Islet of Langerhans (tissue), 1 donor: ENCODE measurements at regions not wholly inside any gene's neighbourhood (a gene's known extent, or its start where the extent isn't known, plus 50 kb on each side); places are given as distances from the start of the nearest gene placed in this dataset.
"Not testable (repeated sequence)": the region's sequence is repeated elsewhere in the genome, so short reads cannot be mapped to it uniquely, and the experiment has no call there.

Experiments
- FAIRE-seq: peaks from one replicate; lab custom pipeline; 2011; peaks lifted over from hg19 to GRCh38; lab: Jason Lieb, UNC

DNA sequence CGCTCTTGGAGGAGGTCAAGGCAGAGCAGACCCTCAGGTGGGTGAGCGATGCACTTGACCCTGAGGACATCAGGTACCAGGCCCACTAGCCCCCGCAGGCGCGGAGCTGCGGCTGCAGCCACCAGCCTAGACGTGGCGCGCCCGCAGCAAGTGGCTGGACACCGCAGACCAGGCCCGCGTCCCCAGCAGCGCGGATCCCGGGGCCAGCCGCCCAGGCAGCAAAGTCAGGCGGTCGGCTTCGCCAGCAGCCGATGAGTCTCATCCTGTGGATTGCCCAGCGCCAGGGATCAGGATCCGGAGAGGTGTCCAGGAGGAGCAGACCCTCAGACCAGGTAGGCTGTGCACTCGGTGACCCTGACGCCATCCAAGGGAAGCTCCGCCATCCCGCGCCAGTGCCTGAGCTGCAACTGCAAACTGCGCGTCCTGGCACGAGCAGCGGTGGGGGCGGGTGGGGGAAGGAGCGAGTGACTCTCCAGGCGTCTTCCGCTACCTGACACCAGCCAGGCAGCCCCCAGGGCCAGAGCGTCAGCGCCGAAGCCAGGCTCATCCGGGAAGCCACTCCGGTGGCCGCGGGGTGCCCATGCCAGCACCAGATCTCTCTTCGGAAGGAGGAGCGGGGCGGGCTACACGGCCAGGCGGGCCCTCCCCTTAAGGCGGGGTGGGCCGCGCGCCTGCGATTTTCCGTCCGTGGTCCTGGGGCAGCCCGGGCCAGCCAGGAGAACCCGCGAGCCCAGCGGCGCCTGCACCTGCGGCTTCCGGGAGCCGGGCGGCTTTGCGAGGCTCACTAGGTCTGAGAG, 92.6 kb upstream of the THOC3 start:
- FAIRE-seq: not testable (repeated sequence)

DNA sequence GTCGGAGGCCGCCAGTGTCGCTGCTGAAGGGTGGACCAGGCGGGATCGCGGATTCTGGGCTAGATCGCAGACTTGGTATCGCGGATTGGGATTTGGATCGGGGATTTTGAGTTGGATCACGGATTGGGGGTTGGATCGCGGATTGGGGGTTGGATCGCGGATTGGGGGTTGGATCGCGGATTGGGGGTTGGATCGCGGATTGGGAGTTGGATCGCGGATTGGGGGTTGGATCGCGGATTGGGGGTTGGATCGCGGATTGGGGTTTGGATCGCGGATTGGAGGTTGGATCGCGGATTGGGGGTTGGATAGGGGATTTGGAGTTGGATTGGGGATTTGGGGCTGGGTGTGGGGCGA, 93.1 kb upstream of the THOC3 start:
- FAIRE-seq: not testable (repeated sequence)

- FAIRE-seq: not testable (repeated sequence)
Measured at GRCh38 chr5:176061660-176062059, 93.5 kb upstream of the THOC3 start.

- not testable (repeated sequence) for FAIRE-seq
Measured at GRCh38 chr5:176066262-176066945, 98.3 kb upstream of the THOC3 start.

DNA sequence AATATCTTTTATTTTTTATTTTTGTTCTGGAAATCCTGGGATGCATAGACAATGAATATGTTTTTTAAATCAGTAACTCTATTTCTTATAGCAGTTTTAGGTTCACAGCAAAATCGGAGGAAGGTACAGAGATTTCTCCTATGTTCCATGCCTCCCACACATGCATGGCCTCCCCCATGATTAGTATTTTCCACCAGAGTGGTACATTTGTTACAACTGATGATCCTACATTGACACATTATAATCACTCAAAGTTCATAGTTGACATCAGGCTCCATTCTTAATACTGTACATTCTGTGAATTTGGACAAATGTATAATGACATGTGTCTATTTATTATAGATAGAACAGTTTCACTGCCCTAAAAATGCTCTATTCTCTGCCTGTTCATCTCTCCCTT, 99.0 kb upstream of the THOC3 start:
- FAIRE-seq: not testable (repeated sequence)

DNA sequence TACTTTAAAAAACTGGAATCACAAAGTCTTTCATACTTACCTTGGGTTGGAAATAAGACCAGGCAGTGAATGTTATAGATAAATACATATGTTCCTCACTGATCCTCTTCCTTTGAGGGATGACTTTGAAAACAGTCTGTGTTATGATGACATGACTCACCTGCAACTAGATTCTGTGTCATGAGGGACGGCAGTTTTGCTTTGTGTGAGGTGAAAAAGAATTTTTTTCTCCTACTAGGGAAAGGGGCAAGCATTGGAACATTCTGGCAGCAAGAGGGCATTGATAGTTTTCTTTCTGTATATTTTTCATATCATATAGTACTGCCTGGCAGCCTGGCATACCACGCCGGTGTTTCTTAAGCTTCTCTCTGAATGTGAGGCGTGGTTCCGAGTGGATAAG, 99.8 kb upstream of the THOC3 start:
- FAIRE-seq: not testable (repeated sequence)

GRCh38 chr5:176073996-176074571, 106.0 kb upstream of the THOC3 start:
- FAIRE-seq: not testable (repeated sequence)

DNA sequence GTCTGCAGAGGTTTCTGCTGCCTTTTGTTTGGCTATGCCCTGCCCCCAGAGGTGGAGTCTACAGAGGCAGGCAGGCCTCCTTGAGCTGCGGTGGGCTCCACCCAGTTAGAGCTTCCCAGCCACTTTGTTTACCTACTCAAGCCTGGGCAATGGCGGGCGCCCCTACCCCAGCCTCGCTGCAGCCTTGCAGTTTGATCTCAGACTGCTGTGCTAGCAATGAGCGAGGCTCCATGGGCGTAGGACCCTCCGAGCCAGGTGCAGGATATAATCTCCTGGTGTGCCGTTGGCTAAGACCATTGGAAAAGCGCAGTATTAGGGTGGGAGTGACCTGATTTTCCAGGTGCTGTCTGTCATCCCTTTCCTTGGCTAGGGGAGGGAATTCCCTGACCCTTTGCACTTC, 115.6 kb upstream of the THOC3 start:
- not testable (repeated sequence) for FAIRE-seq

DNA sequence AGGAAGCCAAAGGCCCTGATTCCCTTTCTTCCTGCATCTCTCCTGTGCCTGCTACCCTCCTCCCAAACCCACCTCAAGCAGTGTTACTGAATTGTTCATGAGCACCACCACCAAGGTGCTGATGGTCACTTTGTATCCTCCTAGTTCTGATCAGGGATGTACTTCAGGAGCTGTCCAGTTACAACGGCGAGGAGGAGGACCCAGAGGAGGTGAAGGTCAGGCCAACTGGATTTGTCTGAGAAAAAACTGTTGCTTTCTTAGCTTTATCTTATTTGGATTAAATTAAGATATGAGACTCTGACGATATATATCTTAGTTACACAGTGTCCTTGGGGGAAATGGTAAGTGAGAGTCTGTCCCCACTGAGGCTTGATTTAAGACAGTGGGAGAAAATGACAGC, 135.0 kb upstream of the THOC3 start:
- FAIRE-seq: not testable (repeated sequence)

GRCh38 chr5:176112888-176113287, 125.3 kb upstream of the SIMC1 start:
- FAIRE-seq: not testable (repeated sequence)

DNA sequence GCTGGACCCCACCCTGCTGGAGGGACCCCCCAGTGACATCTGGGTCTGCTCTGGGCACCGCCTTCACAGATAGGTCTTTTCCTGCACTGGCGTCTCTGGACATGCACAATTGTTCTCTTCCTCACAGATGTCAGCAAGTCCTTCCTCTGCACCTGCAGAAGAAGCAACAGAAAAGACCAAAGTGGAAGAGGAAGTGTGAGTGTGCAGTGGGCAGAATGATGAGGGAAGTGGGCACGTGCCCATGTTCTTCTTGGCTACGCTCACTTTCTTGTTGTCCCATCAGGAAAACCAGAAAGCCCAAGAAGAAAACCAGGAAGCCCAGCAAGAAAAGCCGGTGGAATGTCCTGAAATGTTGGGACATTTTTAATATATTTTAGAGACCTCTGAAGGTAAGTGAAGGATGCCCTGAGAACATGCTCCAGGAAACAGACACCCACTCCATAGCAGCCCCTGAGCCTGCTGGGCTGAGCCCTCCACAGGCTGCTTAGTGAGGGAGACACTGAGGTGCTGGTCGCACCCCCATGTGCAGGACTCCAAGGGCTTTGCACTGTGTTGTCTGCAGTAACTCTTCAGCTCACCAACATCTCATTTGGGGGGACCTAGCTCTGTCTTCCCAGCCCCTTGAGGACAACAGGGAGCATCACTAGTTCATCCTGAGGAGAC, 124.4 kb upstream of the SIMC1 start:
- FAIRE-seq: not testable (repeated sequence)

DNA sequence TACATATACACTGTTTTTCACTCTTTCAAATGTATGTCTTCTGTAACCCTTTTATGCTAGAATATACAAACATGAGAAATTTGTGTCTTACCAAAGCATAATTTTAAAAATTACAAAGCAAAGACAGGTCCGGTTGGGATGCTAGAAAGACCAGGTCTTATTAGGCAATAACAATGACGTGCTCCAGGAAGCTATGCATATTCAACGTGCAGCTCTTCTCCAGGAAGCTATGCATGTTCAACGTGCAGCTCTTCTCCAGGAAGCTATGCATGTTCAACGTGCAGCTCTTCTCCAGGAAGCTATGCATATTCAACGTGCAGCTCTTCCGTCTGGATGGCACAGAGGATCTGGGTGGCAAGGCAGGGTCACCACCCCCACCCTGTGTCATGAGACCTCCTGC, 123.4 kb upstream of the SIMC1 start:
- not testable (repeated sequence) for FAIRE-seq

DNA sequence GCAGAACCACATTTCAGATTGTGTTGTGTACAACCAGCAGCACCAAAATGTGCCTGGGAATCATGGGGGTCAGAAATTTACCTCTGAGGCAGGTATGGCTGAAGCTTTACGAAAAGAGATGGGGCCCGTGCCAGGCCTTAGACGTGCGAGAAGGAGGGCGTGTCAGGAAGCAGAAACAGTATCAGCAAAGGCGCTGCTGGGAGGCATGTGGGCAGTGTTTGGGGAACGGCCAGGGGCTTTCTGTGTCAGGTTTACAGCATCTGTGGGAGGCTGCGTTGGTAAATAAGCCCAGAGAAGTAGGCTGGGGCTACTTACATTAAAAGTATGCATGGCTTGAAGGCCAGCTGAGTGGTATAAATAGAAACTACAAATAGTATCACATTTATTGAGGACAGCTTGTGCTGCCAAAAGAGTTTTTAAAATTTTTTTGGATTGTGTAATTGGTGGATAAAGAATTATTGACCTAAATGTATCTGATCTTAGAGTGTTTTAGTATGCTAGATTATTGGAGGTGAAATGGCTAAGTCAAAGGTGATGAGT, 120.5 kb upstream of the SIMC1 start:
- FAIRE-seq: not testable (repeated sequence)

GRCh38 chr5:176122361-176122760, 115.9 kb upstream of the SIMC1 start:
- not testable (repeated sequence) for FAIRE-seq

- not testable (repeated sequence) for FAIRE-seq
Measured at GRCh38 chr5:176124120-176124519, 114.1 kb upstream of the SIMC1 start.

DNA sequence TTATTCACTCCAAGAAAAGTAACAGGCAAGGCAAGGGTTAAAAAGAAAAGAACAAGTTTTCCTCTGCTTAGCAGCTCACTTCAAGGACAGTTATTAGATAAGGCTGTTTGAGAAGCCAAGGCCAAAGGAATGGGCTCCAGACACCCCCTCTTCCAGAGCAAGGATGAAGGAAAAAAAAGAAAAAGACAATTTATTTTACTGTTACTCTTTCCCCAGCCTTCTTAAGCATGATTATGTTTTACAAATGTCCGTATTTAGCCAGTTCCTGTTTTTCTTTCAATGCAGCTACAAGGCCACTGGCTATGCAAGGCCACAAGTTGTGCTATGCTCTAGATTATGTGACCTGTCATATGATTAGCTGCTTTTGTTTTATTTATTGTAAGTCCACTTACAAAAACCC, 106.5 kb upstream of the SIMC1 start:
- FAIRE-seq: no peak

DNA sequence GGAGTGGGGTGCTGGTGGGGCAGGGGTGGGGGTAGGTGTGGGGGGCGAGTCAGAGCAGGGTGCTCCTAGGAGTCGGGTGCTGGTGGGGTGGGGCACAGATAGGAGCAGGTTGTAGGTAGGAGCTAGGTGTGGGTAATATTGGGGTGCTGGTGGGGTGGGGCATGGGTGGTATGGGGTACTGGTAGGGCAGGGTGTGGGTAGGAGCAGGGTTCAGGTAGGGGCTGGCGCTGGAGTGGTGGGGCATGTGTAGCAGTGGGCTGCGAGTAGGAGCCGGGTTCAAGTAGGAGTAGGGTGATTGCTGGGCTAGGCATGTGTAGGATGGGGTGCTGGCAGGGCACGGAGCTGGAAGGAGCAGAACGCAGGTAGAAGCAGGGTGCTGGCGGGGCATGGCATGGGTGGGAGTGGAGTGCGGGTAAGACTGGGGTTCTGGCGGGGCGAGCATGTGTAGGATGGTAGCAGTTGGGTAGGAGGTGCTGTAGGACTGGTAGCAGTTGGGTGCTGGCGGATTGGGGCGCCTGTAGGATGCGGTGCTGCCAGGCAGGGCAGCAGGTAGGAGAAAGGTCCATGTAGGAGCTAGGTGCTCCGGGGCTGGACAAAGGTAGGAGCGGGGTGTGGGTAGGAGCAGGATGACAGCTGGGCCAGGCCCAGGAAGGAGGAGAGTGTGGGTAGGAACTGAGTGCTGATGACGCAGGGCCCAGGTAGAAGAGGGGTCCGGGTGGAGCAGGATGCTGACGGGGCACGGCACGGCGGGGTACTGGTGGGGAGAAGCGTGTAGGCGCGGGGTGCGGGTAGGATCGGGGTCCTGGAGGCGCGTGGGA, 105.5 kb upstream of the SIMC1 start:
- FAIRE-seq: no peak

DNA sequence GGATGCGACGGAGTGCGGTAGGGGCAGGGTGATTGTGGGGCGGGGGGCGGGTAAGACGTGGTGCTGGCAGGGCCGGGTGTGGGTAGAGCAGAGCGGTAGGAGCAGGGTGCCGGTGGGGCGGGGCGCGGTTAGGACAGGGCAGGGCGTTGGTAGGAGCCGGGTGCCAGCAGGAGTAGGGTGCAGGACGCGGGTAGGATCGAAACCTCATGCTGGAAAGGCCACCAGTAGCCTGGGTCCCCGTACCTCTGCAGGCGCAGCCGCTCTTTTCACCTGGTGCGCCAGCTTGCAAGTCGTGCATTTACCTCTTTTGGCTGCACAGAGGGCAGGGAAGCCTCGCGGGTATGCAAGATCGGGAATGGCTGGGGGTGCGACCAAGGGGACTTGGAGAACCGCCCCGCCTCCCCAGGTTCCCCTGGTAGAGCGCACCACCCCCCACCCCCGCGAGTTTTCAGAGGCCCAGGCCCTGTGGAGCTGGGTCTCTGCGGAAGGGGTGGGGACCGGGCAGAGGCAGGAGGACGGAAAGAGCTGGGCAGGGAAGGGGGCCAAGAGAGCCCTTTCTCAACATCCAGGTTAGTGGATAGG, 104.8 kb upstream of the SIMC1 start:
- no peak for FAIRE-seq

DNA sequence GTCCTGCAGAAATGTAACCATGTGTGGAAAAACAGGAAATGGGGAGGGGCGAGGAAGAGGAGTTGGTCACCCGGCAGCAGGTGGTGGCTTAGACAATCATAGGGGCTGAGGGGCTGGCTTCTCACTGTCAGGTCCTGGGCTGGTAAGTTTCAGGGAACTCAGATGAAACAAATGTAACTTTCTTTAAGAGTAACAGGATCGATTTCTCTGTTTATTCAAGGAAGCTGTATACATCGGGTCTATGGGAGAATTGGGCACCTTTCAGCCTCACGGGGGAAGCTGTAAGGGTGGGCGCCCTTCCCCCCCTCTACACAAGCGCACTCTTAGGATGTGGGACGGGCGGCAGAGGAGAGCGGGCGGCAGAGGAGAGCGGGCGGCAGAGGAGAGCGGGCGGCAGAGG, 104.3 kb upstream of the SIMC1 start:
- FAIRE-seq: no peak

- no peak for FAIRE-seq
Measured at GRCh38 chr5:176134529-176135223, 103.5 kb upstream of the SIMC1 start.

DNA sequence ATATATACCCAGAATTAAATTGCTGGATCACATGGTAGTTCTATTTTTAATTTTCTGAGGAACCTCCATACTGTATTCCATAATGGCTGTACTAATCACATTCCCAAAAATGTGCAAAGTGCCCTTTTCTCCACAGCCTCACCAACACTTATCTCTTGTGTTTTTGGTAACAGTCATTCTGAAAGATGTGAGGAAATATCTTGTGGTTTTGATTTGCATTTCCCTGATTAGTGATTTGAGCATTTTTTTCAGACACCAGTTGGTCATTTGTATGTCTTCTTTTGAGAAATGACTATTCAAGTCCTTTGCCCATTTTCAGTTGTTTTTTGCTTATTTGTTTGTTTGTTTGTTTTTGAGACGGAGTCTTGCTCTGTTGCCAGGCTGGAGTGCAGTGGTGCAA, 98.1 kb upstream of the SIMC1 start:
- not testable (repeated sequence) for FAIRE-seq
